ENCODE measurements at regions not wholly inside any gene's neighbourhood (a gene's known extent, or its start where the extent isn't known, plus 50 kb on each side); places are given as distances from the start of the nearest gene placed in this dataset.
A peak's percentile ranks its signal among the peaks of the same experiment; 100 is the strongest.

DNA sequence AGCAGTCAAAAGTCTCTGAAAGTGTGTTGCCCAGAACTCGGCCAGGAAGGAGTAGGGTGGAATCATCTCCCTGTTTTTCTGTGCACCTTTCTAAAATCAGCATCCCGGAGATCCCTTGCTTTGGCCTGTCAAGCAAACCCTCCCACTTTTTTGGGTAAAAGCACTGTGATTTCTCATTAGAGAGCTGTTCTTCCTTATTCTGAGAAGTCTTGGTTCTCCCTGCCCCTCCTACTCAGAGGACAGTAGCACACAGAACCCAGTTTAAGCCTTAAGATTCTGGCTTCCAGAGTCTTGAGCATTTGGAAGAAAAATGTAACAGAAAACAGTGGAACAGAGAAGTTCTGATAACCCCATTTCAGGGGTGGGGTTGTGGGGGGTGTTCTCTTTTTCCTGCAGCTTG lies 52.6 kb upstream of the KATNAL1 start:
- Mint-ChIP-seq H3K36me3 (ENCODE audit: low read depth) (peaks cover 55% of the 10 kb centered on the region), H3K27me3 (ENCODE audit: low read depth) (no peaks in the 10 kb centered on the region), H3K4me3 (no peak overlapping the region), H3K27ac (no peak overlapping the region), H3K9me3 (no peaks in the 10 kb centered on the region), H3K4me1 (ENCODE audit: low read depth) (peaks cover 20% of the 10 kb centered on the region)

DNA sequence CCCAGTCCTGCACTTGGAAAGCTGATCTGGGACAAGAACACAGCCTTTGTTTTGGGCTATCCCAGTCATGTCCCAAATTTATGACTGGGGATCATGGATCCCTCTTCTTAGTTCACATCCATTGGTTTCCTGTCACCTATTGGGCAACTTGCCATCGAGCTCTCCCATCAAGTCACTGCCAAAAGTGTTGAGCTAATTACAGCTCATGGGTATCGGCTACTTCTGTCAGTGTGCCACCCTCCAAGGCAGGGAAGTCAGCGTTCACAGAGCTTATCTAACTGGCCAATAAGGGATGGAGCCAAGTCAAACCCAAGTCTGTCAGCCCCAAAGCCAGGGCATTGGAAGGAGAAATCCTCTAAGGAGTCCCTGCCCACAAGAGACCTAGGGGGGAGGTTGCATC lies 53.2 kb upstream of the KATNAL1 start:
- Mint-ChIP-seq H3K9me3 (no peaks in the 10 kb centered on the region), H3K4me3 (no peak overlapping the region), H3K27me3 (ENCODE audit: low read depth) (no peaks in the 10 kb centered on the region), H3K27ac (no peak overlapping the region), H3K36me3 (ENCODE audit: low read depth) (peaks cover 55% of the 10 kb centered on the region), H3K4me1 (ENCODE audit: low read depth) (peaks cover 20% of the 10 kb centered on the region)

DNA sequence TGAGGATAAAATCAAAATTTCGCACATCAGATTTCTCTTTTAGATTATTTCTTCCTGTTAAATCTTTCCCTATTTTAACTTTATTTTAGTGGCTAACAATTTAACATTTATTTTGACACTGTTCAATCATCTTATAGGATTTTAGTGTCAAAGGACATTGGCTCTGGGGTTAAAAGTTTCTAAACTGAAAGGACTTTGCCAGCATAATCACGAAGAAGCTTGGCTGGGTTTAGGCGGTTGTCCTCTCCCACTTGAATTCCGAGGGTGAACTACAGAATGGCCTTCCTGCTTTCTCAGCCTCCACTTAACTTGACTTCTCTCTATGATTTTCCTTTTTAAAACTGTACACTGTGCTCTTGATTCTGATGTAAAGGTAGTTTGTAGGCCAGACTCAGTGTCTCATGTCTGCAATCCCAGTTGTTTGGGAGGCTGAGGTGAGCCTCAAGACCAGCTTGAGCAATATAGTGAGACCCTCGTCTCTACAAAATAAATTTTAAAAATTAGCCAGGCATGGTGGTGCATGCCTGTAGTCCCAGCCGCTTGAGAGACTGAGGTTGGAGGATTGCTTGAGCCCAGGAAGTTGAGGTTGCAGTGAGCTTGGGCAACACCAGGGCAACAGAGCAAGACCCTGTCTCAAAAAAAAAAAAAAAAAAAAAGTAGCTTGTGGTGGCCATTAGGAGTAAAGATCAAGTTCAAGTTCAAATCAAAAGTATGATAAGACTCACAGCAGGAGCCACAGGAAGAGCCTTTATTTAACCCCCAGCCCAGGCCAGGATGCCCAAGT lies 54.8 kb upstream of the KATNAL1 start:
- Mint-ChIP-seq H3K9me3 (no peaks in the 10 kb centered on the region), H3K36me3 (ENCODE audit: low read depth) (peaks cover 60% of the 10 kb centered on the region), H3K27me3 (ENCODE audit: low read depth) (no peaks in the 10 kb centered on the region), H3K4me1 (ENCODE audit: low read depth) (peaks cover 15% of the 10 kb centered on the region), H3K27ac (no peak overlapping the region), H3K4me3 (no peak overlapping the region)

DNA sequence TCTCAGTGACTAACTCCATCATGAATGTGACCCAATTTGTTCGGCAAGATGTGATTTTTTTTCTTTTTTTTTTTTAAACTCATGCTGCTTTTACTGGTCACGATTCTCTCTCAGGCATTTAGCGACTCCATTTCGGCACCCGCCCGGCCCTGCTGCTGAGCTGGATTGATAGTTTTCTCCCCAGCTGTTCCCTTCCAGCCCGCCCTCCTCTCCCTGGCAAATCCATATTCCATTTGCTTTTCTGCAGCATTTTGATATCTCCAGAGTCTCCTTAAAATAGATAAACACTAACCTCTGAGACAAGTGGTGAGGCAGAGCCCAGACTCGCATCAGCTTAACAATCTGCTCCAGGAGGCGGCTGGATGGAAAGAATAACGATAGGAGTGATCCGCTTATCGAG lies 55.5 kb upstream of the KATNAL1 start:
- Mint-ChIP-seq H3K4me1 (ENCODE audit: low read depth) (peaks cover 15% of the 10 kb centered on the region), H3K27ac (no peak overlapping the region), H3K36me3 (ENCODE audit: low read depth) (peaks cover 62% of the 10 kb centered on the region), H3K27me3 (ENCODE audit: low read depth) (no peaks in the 10 kb centered on the region), H3K9me3 (no peaks in the 10 kb centered on the region), H3K4me3 (no peak overlapping the region)

DNA sequence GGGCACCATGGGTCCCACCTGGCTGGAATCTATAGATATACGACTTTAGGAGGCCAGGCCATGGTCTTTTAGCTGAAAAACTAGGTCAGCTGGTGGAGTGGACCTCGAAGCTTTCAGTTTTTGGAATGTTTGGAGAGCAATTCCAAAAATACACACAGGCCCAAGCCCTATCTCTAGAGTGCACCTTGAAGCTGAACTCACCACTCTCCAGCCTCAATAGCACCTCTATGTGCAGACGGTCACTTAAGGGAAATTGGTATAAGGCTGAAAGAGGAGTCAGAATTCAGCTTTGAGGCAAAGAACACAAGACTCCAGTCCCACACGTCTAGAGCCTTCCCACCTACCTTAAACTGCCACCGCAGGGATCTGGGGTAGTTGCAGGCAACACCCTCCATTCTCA lies 56.4 kb upstream of the KATNAL1 start:
- Mint-ChIP-seq H3K9me3 (no peaks in the 10 kb centered on the region), H3K27ac (no peak overlapping the region), H3K36me3 (ENCODE audit: low read depth) (peaks cover 61% of the 10 kb centered on the region), H3K27me3 (ENCODE audit: low read depth) (no peaks in the 10 kb centered on the region), H3K4me1 (ENCODE audit: low read depth) (peaks cover 19% of the 10 kb centered on the region), H3K4me3 (no peak overlapping the region)

DNA sequence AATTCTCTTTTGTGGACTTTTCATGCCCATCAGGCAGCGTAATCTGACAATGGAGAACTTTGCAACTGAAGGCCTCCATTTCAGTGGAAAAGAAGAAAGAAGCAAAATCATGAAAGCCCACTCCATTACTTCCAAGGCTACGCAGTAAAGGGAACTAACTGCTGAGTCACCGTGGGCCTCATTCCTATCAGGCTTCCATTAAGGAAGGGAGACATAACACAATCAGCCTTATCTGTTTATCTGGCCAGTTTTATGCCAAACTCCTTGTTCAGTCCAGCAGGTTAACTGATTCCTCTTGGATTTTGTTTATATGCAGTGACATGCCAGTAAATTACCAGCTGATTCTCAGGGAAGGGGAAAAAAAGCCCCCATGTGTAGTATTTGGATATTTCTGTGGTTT lies 56.8 kb upstream of the KATNAL1 start:
- H3K27ac Mint-ChIP-seq = no peak overlapping the region
- H3K4me3 Mint-ChIP-seq = no peak overlapping the region
- peaks cover 23% of the 10 kb centered on the region for H3K4me1 Mint-ChIP-seq (ENCODE audit: low read depth)
- H3K36me3 Mint-ChIP-seq (ENCODE audit: low read depth) = peaks cover 64% of the 10 kb centered on the region
- no peaks in the 10 kb centered on the region for H3K27me3 Mint-ChIP-seq (ENCODE audit: low read depth)
- no peaks in the 10 kb centered on the region for H3K9me3 Mint-ChIP-seq

DNA sequence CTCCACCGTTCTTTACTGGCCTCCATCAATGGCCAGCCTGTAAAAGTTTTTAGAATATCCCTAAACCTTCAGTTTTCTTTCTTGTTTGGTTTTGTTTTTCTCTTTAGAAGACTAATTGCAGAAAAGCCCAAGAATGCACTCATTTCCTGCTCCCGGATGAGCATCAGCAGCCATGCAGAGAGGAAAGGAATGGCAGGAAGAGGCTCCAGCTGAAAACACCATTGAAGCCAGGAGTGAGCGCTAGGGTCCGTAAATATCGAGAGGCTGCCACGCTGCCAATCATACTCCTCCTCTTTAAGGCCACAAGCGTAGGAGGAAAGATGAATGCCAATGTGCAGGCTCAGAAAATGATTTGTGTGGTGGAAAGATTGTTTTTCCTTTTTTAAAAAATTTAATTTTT lies 57.4 kb upstream of the UBE2L5 start:
- H3K27me3 Mint-ChIP-seq (ENCODE audit: low read depth) = no peaks in the 10 kb centered on the region
- peaks cover 61% of the 10 kb centered on the region for H3K36me3 Mint-ChIP-seq (ENCODE audit: low read depth)
- H3K9me3 Mint-ChIP-seq = no peaks in the 10 kb centered on the region
- H3K27ac Mint-ChIP-seq = no peak overlapping the region
- H3K4me1 Mint-ChIP-seq (ENCODE audit: low read depth) = peaks cover 26% of the 10 kb centered on the region
- H3K4me3 Mint-ChIP-seq = no peak overlapping the region

DNA sequence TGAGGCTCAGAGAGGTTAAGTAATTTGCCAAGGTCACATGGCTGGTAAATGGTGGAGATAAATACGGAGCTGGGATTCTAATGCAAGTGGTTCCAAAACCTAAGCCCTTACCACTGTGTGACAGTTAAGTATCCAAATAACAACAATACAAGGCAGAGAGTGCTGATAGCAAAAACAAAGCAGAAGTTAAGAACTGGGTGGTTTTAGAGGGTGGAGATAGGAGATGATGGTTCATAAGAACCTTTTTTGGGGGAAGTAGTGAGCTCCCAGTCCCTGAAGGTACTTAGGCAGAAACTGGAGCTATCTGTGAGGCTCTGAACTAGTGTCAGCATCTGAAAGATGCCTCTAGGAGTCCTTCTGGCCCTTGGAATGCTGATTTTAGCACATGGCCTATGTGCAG lies 56.2 kb upstream of the UBE2L5 start:
- Mint-ChIP-seq H3K36me3 (ENCODE audit: low read depth) (peaks cover 60% of the 10 kb centered on the region), H3K9me3 (no peaks in the 10 kb centered on the region), H3K27me3 (ENCODE audit: low read depth) (no peaks in the 10 kb centered on the region), H3K4me3 (no peak overlapping the region), H3K27ac (no peak overlapping the region), H3K4me1 (ENCODE audit: low read depth) (peaks cover 37% of the 10 kb centered on the region)

DNA sequence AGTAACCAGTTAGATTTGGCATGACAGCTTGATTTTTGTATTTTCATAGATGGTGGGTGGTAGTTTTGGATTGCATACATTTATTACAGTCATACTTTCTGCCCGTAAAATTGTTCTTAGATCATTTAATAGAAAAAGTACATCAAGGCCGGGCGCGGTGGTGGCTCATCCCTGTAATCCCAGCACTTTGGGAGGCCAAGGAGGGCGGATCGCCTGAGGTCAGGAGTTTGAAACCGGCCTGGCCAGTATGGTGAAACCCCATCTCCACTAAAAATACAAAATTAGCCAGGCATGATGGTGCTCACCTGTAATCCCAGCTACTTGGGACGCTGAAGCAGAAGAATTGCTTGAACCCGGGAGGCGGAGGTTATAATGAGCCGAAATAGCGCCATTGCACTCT lies 55.0 kb upstream of the UBE2L5 start:
- Mint-ChIP-seq H3K4me3 (no peak overlapping the region), H3K36me3 (ENCODE audit: low read depth) (peaks cover 60% of the 10 kb centered on the region), H3K9me3 (no peaks in the 10 kb centered on the region), H3K4me1 (ENCODE audit: low read depth) (peaks cover 46% of the 10 kb centered on the region), H3K27me3 (ENCODE audit: low read depth) (no peaks in the 10 kb centered on the region), H3K27ac (no peak overlapping the region)

DNA sequence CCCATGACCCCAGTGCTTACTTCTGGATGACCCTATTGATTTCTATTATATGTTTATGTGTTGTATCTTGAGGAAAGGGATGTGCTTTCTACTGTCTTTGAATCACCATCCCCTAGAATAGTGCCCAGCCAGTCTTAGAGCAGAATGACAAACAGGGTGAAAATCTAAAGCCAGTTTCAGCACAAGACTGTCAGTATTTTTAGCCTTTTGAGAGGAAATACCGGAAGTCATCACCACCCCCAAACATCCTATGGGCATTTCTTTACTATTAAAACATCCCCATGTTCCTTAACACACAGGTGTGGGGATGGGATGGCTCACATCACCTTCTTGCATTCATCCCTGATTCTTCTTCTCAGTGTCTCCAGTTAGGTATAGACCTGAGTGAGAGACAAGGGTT lies 52.1 kb upstream of the UBE2L5 start:
- Mint-ChIP-seq H3K4me3 (peak overlapping the region; percentile 3), H3K36me3 (ENCODE audit: low read depth) (peaks cover 52% of the 10 kb centered on the region), H3K9me3 (no peaks in the 10 kb centered on the region), H3K27me3 (ENCODE audit: low read depth) (no peaks in the 10 kb centered on the region), H3K4me1 (ENCODE audit: low read depth) (peaks cover 63% of the 10 kb centered on the region), H3K27ac (peak overlapping the region; percentile 95)

DNA sequence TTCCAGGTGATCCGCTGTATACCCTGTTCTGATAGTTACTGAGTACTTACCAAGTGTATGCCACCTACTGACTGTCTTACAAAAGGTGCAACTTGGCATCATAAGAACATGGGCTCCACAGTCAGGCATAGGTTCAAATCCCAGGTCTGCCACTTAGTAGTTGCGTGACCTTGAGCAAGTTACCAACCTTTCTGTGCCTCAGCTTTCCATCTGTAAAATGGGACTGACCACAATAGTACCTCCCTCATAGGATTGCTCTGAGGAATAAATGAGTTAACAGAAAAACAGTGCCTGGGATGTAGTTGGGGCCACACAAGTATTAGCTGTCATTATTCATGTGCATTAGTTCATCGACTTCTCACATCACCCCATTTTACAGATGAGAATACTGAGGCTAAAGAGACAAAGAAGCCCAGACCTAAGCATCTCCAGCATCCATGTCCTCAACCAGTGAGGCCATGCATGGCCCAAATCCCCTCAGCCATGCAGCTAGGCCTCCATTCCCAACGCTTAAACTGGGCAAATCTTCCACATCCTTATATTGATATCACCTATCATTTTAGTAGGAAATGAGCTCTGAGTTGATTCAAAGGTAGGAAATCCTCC lies 51.3 kb upstream of the UBE2L5 start:
- H3K4me1 Mint-ChIP-seq (ENCODE audit: low read depth) = peaks cover 68% of the 10 kb centered on the region
- H3K27ac Mint-ChIP-seq = peak overlapping the region; percentile 95
- H3K4me3 Mint-ChIP-seq = peak overlapping the region; percentile 72
- peaks cover 46% of the 10 kb centered on the region for H3K36me3 Mint-ChIP-seq (ENCODE audit: low read depth)
- H3K9me3 Mint-ChIP-seq = no peaks in the 10 kb centered on the region
- H3K27me3 Mint-ChIP-seq (ENCODE audit: low read depth) = no peaks in the 10 kb centered on the region

DNA sequence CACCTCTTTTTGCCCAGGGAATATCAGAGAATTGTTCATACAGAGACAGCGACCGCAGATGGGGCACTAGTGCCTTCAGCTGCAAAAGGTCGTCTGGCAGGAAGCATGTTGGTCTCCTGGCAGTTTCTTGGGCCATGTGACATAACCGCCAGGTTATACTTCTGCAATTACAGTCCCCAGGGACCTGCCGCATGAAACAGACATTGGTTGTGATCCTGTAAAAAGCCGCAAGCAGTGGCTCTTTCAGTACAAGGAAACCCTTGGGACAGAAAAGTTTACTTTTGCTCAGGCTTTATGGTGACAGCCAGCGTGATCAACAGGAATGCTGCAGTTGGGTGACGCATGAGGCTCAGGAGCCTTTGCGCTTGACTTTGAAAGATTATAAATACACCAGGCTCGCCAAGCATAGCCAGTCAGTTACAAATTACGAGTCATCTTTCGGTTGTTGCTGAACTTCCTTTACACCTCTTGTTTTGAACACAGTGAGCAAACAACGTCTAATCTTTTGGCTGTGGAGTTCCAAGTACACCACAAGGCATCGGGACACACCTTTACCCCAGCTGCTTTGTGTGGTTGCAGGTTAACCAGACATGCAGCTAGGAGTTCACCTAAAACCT lies 50.5 kb upstream of the UBE2L5 start:
- peak overlapping the region; percentile 72 for H3K4me3 Mint-ChIP-seq

More for the DNA sequence above, 50.5 kb upstream of the UBE2L5 start:
- no peaks in the 10 kb centered on the region for H3K27me3 Mint-ChIP-seq (ENCODE audit: low read depth)
- H3K27ac Mint-ChIP-seq = peak overlapping the region; percentile 95
- H3K9me3 Mint-ChIP-seq = no peaks in the 10 kb centered on the region
- peaks cover 41% of the 10 kb centered on the region for H3K36me3 Mint-ChIP-seq (ENCODE audit: low read depth)
- peaks cover 74% of the 10 kb centered on the region for H3K4me1 Mint-ChIP-seq (ENCODE audit: low read depth)

Measured in T-helper 1 cell treated with Interleukin-12 subunit alpha and Interleukin-12 subunit beta and Interleukin-4 antibody, amounts not matched to agents 30 μg/mL and 1 μg/mL, for 36 hours (primary cell).